SK-N-SH (cell line): ENCODE measurements at regions not wholly inside any gene's neighbourhood (a gene's known extent, or its start where the extent isn't known, plus 50 kb on each side); places are given as distances from the start of the nearest gene placed in this dataset.
"Not testable (repeated sequence)": the region's sequence is repeated elsewhere in the genome, so short reads cannot be mapped to it uniquely, and the experiment has no call there.

ENCODE experiments used
- CTCF ChIA-PET: fragments of 300-600, 350-600 bp; formaldehyde crosslinking; extraction: SDS; loops from one replicate; lab custom pipeline; 2021; lab: Yijun Ruan, JAX
- POLR2A ChIA-PET: fragments of 350-600 bp; sonication (Branson Sonifier 250); formaldehyde crosslinking; extraction: SDS; loops from one replicate; lab custom pipeline; 2020; ENCODE audit warnings: antibody characterized with exemption, inconsistent platforms; lab: Yijun Ruan, JAX
- DNase-seq: peaks from one replicate; pipeline ENCODE4 v3.0.0; 2012
- H2AFZ ChIP-seq: fragments of 200-600 bp; sonication (generic); 2 replicates; pipeline ENCODE4 v1.8.1; 2016; ENCODE audit warnings: antibody characterized with exemption, mild to moderate bottlenecking, low read depth
- H3F3A ChIP-seq: fragments of 200-600 bp; sonication (generic); replicated peaks from 2 replicates; pipeline ENCODE3; 2016; ENCODE audit warnings: antibody characterized with exemption, mild to moderate bottlenecking; ENCODE audit not compliant: insufficient read depth
- H3K27ac ChIP-seq, 2 experiments: fragments of 200-500 bp in 1 of 2; fragments of 200-600 bp in 1 of 2; sonication (Bioruptor generic) in 1 of 2; sonication (generic), shearing (Covaris generic) in 1 of 2; 2 replicates each; pipeline versions ENCODE4 v1.5.1 to v1.6.1; 2014 to 2016; ENCODE audit warnings: low read depth in 2 of 2, inconsistent platforms in 1 of 2, low read length in 1 of 2, mild to moderate bottlenecking in 1 of 2, mixed read lengths in 1 of 2
- H3K27me3 ChIP-seq: fragments of 200-600 bp; sonication (generic), shearing (Covaris generic); 2 replicates; pipeline ENCODE4 v1.6.1; 2016; ENCODE audit warnings: mixed run types; ENCODE audit not compliant: insufficient read depth
- H3K36me3 ChIP-seq, 2 experiments: fragments of 200-500 bp in 1 of 2; fragments of 200-600 bp in 1 of 2; sonication (Bioruptor generic) in 1 of 2; sonication (generic) in 1 of 2; replicated peaks in 1 of 2; 2 replicates each; pipeline versions ENCODE3 to v1.5.1; 2014 to 2016; ENCODE audit warnings: low read length in 1 of 2, mild to moderate bottlenecking in 1 of 2; ENCODE audit not compliant: insufficient read depth in 2 of 2, control insufficient read depth in 1 of 2
- H3K4me1 ChIP-seq, 2 experiments: fragments of 200-500 bp in 1 of 2; fragments of 200-600 bp in 1 of 2; sonication (Bioruptor generic) in 1 of 2; sonication (generic), shearing (Covaris generic) in 1 of 2; 2 replicates each; pipeline versions ENCODE4 v1.5.1 to v1.6.1; 2014 to 2016; ENCODE audit warnings: low read depth in 1 of 2, low read length in 1 of 2, mixed run types in 1 of 2; ENCODE audit not compliant: insufficient read depth in 2 of 2, control insufficient read depth in 1 of 2
- H3K4me2 ChIP-seq: fragments of 200-600 bp; sonication (generic), shearing (Covaris generic); 2 replicates; pipeline ENCODE4 v1.6.1; 2017; ENCODE audit warnings: mixed run types
- H3K4me3 ChIP-seq, 2 experiments: fragments of 200-500 bp in 1 of 2; fragments of 200-600 bp in 1 of 2; sonication (Bioruptor generic) in 1 of 2; sonication (generic), shearing (Covaris generic) in 1 of 2; 2 replicates each; pipeline versions ENCODE4 v1.5.1 to v1.8.1; 2014 to 2016; ENCODE audit warnings: low read depth in 2 of 2, inconsistent platforms in 1 of 2, low read length in 1 of 2, mild to moderate bottlenecking in 1 of 2, mixed read lengths in 1 of 2, moderate library complexity in 1 of 2
- H3K79me2 ChIP-seq: fragments of 200-600 bp; sonication (generic); 2 replicates; pipeline ENCODE4 v1.8.1; 2017; ENCODE audit warnings: mild to moderate bottlenecking; ENCODE audit not compliant: insufficient read depth
- H3K9ac ChIP-seq: fragments of 200-600 bp; sonication (generic); 2 replicates; pipeline ENCODE4 v1.6.1; 2017; ENCODE audit warnings: mixed run types
- H3K9me2 ChIP-seq: fragments of 200-600 bp; sonication (generic); 2 replicates; pipeline ENCODE4 v1.6.1; 2017; ENCODE audit warnings: mixed run types
- H3K9me3 ChIP-seq: fragments of 200-600 bp; sonication (generic); 2 replicates; pipeline ENCODE4 v1.6.1; 2017; ENCODE audit warnings: mixed run types, mild to moderate bottlenecking, moderate library complexity
- H4K20me1 ChIP-seq: fragments of 200-600 bp; sonication (generic); 2 replicates; pipeline ENCODE4 v1.6.1; 2017; ENCODE audit warnings: mild to moderate bottlenecking, mixed run types; ENCODE audit not compliant: insufficient read depth
- FOSL2 ChIP-seq: IDR thresholded peaks from 2 replicates; pipeline ENCODE4 v1.4.0; 2012; ENCODE audit warnings: low read depth, mild to moderate bottlenecking, moderate library complexity, borderline replicate concordance
- FOXJ3 ChIP-seq: sonication (generic); formaldehyde crosslinking; IDR thresholded peaks from 2 replicates; pipeline ENCODE4 v1.5.1; 2020; ENCODE audit warnings: mild to moderate bottlenecking, missing genetic modification reagents
- FOXM1 ChIP-seq: IDR thresholded peaks from 2 replicates; pipeline ENCODE4 v1.4.0; 2012; ENCODE audit warnings: low read depth, mild to moderate bottlenecking
- GABPA ChIP-seq: IDR thresholded peaks from 2 replicates; pipeline ENCODE4 v1.4.0; 2012; ENCODE audit warnings: low read depth, mild to moderate bottlenecking
- GATA2 ChIP-seq: sonication (generic); formaldehyde crosslinking; IDR thresholded peaks from 2 replicates; pipeline ENCODE4 v1.5.0; 2020; ENCODE audit warnings: mild to moderate bottlenecking, missing genetic modification reagents
- IRF3 ChIP-seq: fragments of 150-350 bp; IDR thresholded peaks from 2 replicates; pipeline ENCODE4 v1.6.1; 2016; ENCODE audit warnings: mild to moderate bottlenecking, low read depth, low read length
- JUND ChIP-seq: IDR thresholded peaks from 2 replicates; pipeline ENCODE4 v1.4.0; 2012
- MAX ChIP-seq: IDR thresholded peaks from 2 replicates; pipeline ENCODE4 v1.4.0; 2012; ENCODE audit warnings: low read depth
- MEF2A ChIP-seq: IDR thresholded peaks from 2 replicates; pipeline ENCODE4 v1.4.0; 2012; ENCODE audit warnings: low read depth, borderline replicate concordance
- MXI1 ChIP-seq: IDR thresholded peaks from 2 replicates; pipeline ENCODE4 v1.6.1; 2012; ENCODE audit warnings: mild to moderate bottlenecking, low read depth, low read length, improper control_type of control experiment
- NRF1 ChIP-seq: IDR thresholded peaks from 2 replicates; pipeline ENCODE4 v1.6.1; 2012; ENCODE audit warnings: low read depth, mild to moderate bottlenecking, low read length
- RAD21 ChIP-seq: IDR thresholded peaks from 2 replicates; pipeline ENCODE4 v1.6.1; 2012; ENCODE audit warnings: mild to moderate bottlenecking, low read length
- RCOR1 ChIP-seq: fragments of 150-350 bp; IDR thresholded peaks from 2 replicates; pipeline ENCODE4 v1.6.1; 2017; ENCODE audit warnings: antibody characterized with exemption, low read length
- REST ChIP-seq: IDR thresholded peaks from 2 replicates; pipeline ENCODE4 v1.6.1; 2012; ENCODE audit warnings: mild to moderate bottlenecking, low read depth, low read length, moderate library complexity
- SIN3A ChIP-seq: IDR thresholded peaks from 2 replicates; pipeline ENCODE4 v1.6.1; 2012; ENCODE audit warnings: low read depth, mild to moderate bottlenecking, low read length, moderate library complexity, borderline replicate concordance
- TEAD4 ChIP-seq: IDR thresholded peaks from 2 replicates; pipeline ENCODE4 v1.4.0; 2012; ENCODE audit warnings: mild to moderate bottlenecking, borderline replicate concordance; ENCODE audit not compliant: insufficient read depth
- USF2 ChIP-seq: fragments of 150-350 bp; IDR thresholded peaks from 2 replicates; pipeline ENCODE4 v1.6.1; 2017; ENCODE audit warnings: antibody characterized with exemption, low read length, low read depth, borderline replicate concordance
- YY1 ChIP-seq: IDR thresholded peaks from 2 replicates; pipeline ENCODE4 v1.4.0; 2012; ENCODE audit warnings: low read depth, mild to moderate bottlenecking
- ZBTB33 ChIP-seq: IDR thresholded peaks from 2 replicates; pipeline ENCODE4 v1.4.0; 2012; ENCODE audit warnings: low read depth, borderline replicate concordance
- WGBS: methylation state at CpG from one replicate; pipeline ENCODE4 v1.1.6; 2017; ENCODE audit warnings: low lambda C conversion rate; 5-methylcytosine and 5-hydroxymethylcytosine counted together
- TF ChIP-seq, protein P1 (sequence below): IDR thresholded peaks from 2 replicates; pipeline ENCODE4; 2012

- TF ChIP-seq, protein P1, sequence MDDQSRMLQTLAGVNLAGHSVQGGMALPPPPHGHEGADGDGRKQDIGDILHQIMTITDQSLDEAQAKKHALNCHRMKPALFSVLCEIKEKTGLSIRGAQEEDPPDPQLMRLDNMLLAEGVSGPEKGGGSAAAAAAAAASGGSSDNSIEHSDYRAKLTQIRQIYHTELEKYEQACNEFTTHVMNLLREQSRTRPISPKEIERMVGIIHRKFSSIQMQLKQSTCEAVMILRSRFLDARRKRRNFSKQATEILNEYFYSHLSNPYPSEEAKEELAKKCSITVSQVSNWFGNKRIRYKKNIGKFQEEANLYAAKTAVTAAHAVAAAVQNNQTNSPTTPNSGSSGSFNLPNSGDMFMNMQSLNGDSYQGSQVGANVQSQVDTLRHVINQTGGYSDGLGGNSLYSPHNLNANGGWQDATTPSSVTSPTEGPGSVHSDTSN: no peak
- TF ChIP-seq FOSL2 (no peak), SIN3A (no peak), IRF3 (no peak), NRF1 (no peak), ZBTB33 (no peak), MAX (no peak), MEF2A (no peak), FOXM1 (no peak), TEAD4 (no peak), USF2 (no peak), RAD21 (no peak), JUND (no peak), YY1 (no peak), REST (no peak), MXI1 (no peak), GATA2 (CRISPR knock-in tag) (no peak), GABPA (no peak), RCOR1 (no peak), FOXJ3 (CRISPR knock-in tag) (no peak)
- TF ChIP-seq, all 33 proteins: peak for 0
- H3K9me2 ChIP-seq: no peaks in the 10 kb centered on the region
- H3K4me2 ChIP-seq: no peak overlapping the region
- ChIA-PET POLR2A (no interaction called here), CTCF (no interaction called here)
- 4% methylated on average over 1 of the region's 1 CpG for WGBS
- H3K9me3 ChIP-seq: no peaks in the 10 kb centered on the region
- no peaks in the 10 kb centered on the region for H3F3A ChIP-seq
- no peak overlapping the region for H3K4me3 ChIP-seq
- no peaks in the 10 kb centered on the region for H3K4me1 ChIP-seq
- H4K20me1 ChIP-seq: no peaks in the 10 kb centered on the region
- no peak overlapping the region for H3K9ac ChIP-seq
- no peaks in the 10 kb centered on the region for H3K27me3 ChIP-seq
- H3K79me2 ChIP-seq: no peaks in the 10 kb centered on the region
- H3K27ac ChIP-seq: no peak overlapping the region
- no peak overlapping the region for H2AFZ ChIP-seq
- no peaks in the 10 kb centered on the region for H3K36me3 ChIP-seq
- DNase-seq: no peak
These were observed 332.8 kb upstream of the PTGER4 start for GRCh38 chr5:40346901-40347300.

GRCh38 chr5:40338434-40338833 lies 341.3 kb upstream of the PTGER4 start:
- H3K4me2 ChIP-seq, H3K9me2 ChIP-seq, H3K27ac ChIP-seq, H4K20me1 ChIP-seq, H3F3A ChIP-seq, H3K9ac ChIP-seq, H3K9me3 ChIP-seq, H2AFZ ChIP-seq, CTCF ChIA-PET, H3K27me3 ChIP-seq, H3K4me3 ChIP-seq, DNase-seq, H3K36me3 ChIP-seq, H3K4me1 ChIP-seq, POLR2A ChIA-PET, H3K79me2 ChIP-seq: not testable (repeated sequence)
- WGBS: 13% methylated on average over 3 of the region's 3 CpGs
